ENCODE measurements at regions not wholly inside any gene's neighbourhood (a gene's known extent, or its start where the extent isn't known, plus 50 kb on each side); places are given as distances from the start of the nearest gene placed in this dataset.

- ATAC-seq (no peak), DNase-seq (ENCODE audit: low spot score) (no peak), FAIRE-seq (no peak)
- H3K9me3 ChIP-seq (ENCODE audit: low read length): no peaks in the 10 kb centered on the region
- ChIA-PET CTCF (ENCODE audit: low intra/inter-chr PET ratio, low total read pairs) (no interaction called here), POLR2A (no interaction called here)
- intact Hi-C loops (cut with micrococcal nuclease; ENCODE audit: unreplicated experiment): no loop called here
- H3K4me2 ChIP-seq (ENCODE audit: low read depth, low read length): no peak overlapping the region
- in situ Hi-C loops (cut with HindIII; ENCODE audit: extremely low pct_ligation_motif_present, low pct_unique_long_range_greater_than_20kb): no loop called here
- no TSS peak for BruUV-seq (replicated peaks)
- TF ChIP-seq MBD4 (IDR thresholded peaks at IDR 0.05; ENCODE audit: borderline replicate concordance, low read length) (no peak), ZNF678 (CRISPR knock-in tag; IDR thresholded peaks at IDR 0.05) (no peak), ZNF101 (CRISPR knock-in tag; IDR thresholded peaks at IDR 0.05; ENCODE audit: borderline replicate concordance, low read depth) (no peak), ARID3A (IDR thresholded peaks at IDR 0.05; ENCODE audit: low read depth, low read length) (no peak)
- no peaks in the 10 kb centered on the region for H3K4me1 ChIP-seq (ENCODE audit: insufficient read depth, low read length)
- peaks cover 5 to 56% of the 10 kb centered on the region in 2 experiments for H3K27me3 ChIP-seq (ENCODE audit: control insufficient read depth in 1 of 2, insufficient read depth in 2 of 2, low read length in 2 of 2)
- no peak overlapping the region for H3K27ac ChIP-seq (ENCODE audit: extremely low read length, insufficient read depth, low read length)
- H3K36me3 ChIP-seq (replicated peaks in 1 of 2; ENCODE audit: control insufficient read depth in 1 of 2, insufficient read depth in 2 of 2, low read length in 2 of 2): no peaks in the 10 kb centered on the region
- H3K79me2 ChIP-seq (ENCODE audit: insufficient read depth, low read length): no peaks in the 10 kb centered on the region
- H4K20me1 ChIP-seq (ENCODE audit: insufficient read depth, low read length): no peaks in the 10 kb centered on the region
- 17% methylated on average over 9 of the region's 9 CpGs for WGBS (ENCODE audit: low lambda C conversion rate)
- H3K4me3 ChIP-seq (replicated peaks in 1 of 3; ENCODE audit: insufficient read depth in 1 of 3, low read depth in 2 of 3, low read length in 3 of 3): no peak overlapping the region
- H2AFZ ChIP-seq (ENCODE audit: low read length): no peak overlapping the region
- H3K9ac ChIP-seq (ENCODE audit: insufficient read depth, low read depth, low read length): no peak overlapping the region
Observed at GRCh38 chr10:100684688-100685235, 60.6 kb upstream of the PAX2 start.

- WGBS (ENCODE audit: low lambda C conversion rate): 17% methylated on average over 5 of the region's 6 CpGs
- Histone ChIP-seq H3K9me3 (ENCODE audit: low read length) (no peaks in the 10 kb centered on the region), H3K79me2 (ENCODE audit: insufficient read depth, low read length) (no peaks in the 10 kb centered on the region), H3K4me3 (replicated peaks in 1 of 3; ENCODE audit: insufficient read depth in 1 of 3, low read depth in 2 of 3, low read length in 3 of 3) (no peak overlapping the region), H3K36me3 (replicated peaks in 1 of 2; ENCODE audit: control insufficient read depth in 1 of 2, insufficient read depth in 2 of 2, low read length in 2 of 2) (no peaks in the 10 kb centered on the region), H3K27ac (ENCODE audit: extremely low read length, insufficient read depth, low read length) (no peak overlapping the region), H3K4me2 (ENCODE audit: low read depth, low read length) (no peak overlapping the region), H2AFZ (ENCODE audit: low read length) (no peak overlapping the region), H3K9ac (ENCODE audit: insufficient read depth, low read depth, low read length) (no peak overlapping the region), H3K27me3 (ENCODE audit: control insufficient read depth in 1 of 2, insufficient read depth in 2 of 2, low read length in 2 of 2) (peaks cover 5 to 56% of the 10 kb centered on the region in 2 experiments), H4K20me1 (ENCODE audit: insufficient read depth, low read length) (no peaks in the 10 kb centered on the region), H3K4me1 (ENCODE audit: insufficient read depth, low read length) (no peaks in the 10 kb centered on the region)
- intact Hi-C loops (cut with micrococcal nuclease; ENCODE audit: unreplicated experiment): no loop called here
- BruUV-seq (replicated peaks): no TSS peak
- TF ChIP-seq KMT2B (CRISPR knock-in tag; IDR thresholded peaks at IDR 0.05) (no peak), ZNF580 (CRISPR knock-in tag; IDR thresholded peaks at IDR 0.05; ENCODE audit: borderline replicate concordance, low read depth) (no peak), GTF2F1 (IDR thresholded peaks at IDR 0.05; ENCODE audit: low read length) (no peak), MYPOP (CRISPR knock-in tag; IDR thresholded peaks at IDR 0.05) (no peak)
- ChIA-PET CTCF (ENCODE audit: low intra/inter-chr PET ratio, low total read pairs) (no interaction called here), POLR2A (no interaction called here)
- FAIRE-seq: no peak
- DNase-seq (ENCODE audit: low spot score): no peak
- ATAC-seq: no peak
- in situ Hi-C loops (cut with HindIII; ENCODE audit: extremely low pct_ligation_motif_present, low pct_unique_long_range_greater_than_20kb): no loop called here
Observed at GRCh38 chr10:100685331-100685730, 60.1 kb upstream of the PAX2 start.

All from HepG2 (cell line).